K562 (cell line): ENCODE measurements at regions not wholly inside any gene's neighbourhood (a gene's known extent, or its start where the extent isn't known, plus 50 kb on each side); places are given as distances from the start of the nearest gene placed in this dataset.

Source experiments
- CCNT2 ChIP-seq: IDR thresholded peaks from 2 replicates; pipeline ENCODE4 v1.6.1; 2011; ENCODE audit warnings: borderline replicate concordance, low read depth, mild to moderate bottlenecking, moderate library complexity, mixed read lengths, low read length; ENCODE audit not compliant: insufficient read length; ENCODE audit errors: extremely low read depth
- CREB3 ChIP-seq: fragments of 450-650 bp; conservative IDR thresholded peaks from 2 replicates; pipeline ENCODE4 v1.6.1; 2016; ENCODE audit warnings: missing genetic modification characterization, low read depth, mild to moderate bottlenecking, missing compliant biosample characterization, moderate library complexity
- E4F1 ChIP-seq: fragments of 250-450 bp; sonication (Bioruptor Pico); IDR thresholded peaks from 2 replicates; pipeline ENCODE4 v1.5.0; 2021; ENCODE audit warnings: mild to moderate bottlenecking, borderline replicate concordance
- ESRRB ChIP-seq: fragments of 250-450 bp; sonication (Bioruptor Pico); IDR thresholded peaks from 2 replicates; pipeline ENCODE4 v1.5.0; 2020; ENCODE audit warnings: mild to moderate bottlenecking, moderate library complexity, borderline replicate concordance
- HNRNPK ChIP-seq: fragments of 200-400 bp; formaldehyde crosslinking; IDR thresholded peaks from one replicate; pipeline ENCODE4 v1.6.1; 2018; ENCODE audit warnings: mild to moderate bottlenecking, low read depth, low read length; ENCODE audit not compliant: poor library complexity, severe bottlenecking
- MLLT1 ChIP-seq, 2 experiments: fragments of 450-650 bp; IDR thresholded peaks; 2 replicates each; pipeline ENCODE4 v1.6.1; 2016
- NCOA1 ChIP-seq: fragments of 450-650 bp; IDR thresholded peaks from 2 replicates; pipeline ENCODE4 v1.6.1; 2016; ENCODE audit warnings: low read depth
- SMARCA4 ChIP-seq: fragments of 450-650 bp; IDR thresholded peaks from 2 replicates; pipeline ENCODE4 v1.6.1; 2016
- SMC3 ChIP-seq: conservative IDR thresholded peaks from 2 replicates; pipeline ENCODE4 v1.6.1; 2011; ENCODE audit warnings: low read depth, low read length, improper control_type of control experiment; ENCODE audit not compliant: insufficient read depth
- TOE1 ChIP-seq, 2 experiments: fragments of 450-650 bp in 1 of 2; sonication (generic) in 1 of 2; formaldehyde crosslinking in 1 of 2; IDR thresholded peaks; 2 replicates each; pipeline versions ENCODE4 v1.7.1 to v1.8.0; 2016 to 2022; ENCODE audit warnings: borderline replicate concordance in 2 of 2, mild to moderate bottlenecking in 2 of 2, antibody characterized with exemption in 1 of 2, inconsistent platforms in 1 of 2, low read depth in 1 of 2, missing genetic modification reagents in 1 of 2, moderate library complexity in 1 of 2
- ZNF316 ChIP-seq: fragments of 450-650 bp; IDR thresholded peaks from 2 replicates; pipeline ENCODE4 v1.6.1; 2016
- TF ChIP-seq, protein P1 (sequence below): sonication (generic); formaldehyde crosslinking; IDR thresholded peaks from 2 replicates; pipeline ENCODE4 v1.8.0; 2022; ENCODE audit warnings: missing genetic modification reagents, mild to moderate bottlenecking, borderline replicate concordance
- TF ChIP-seq, protein P2 (sequence below): sonication (generic); formaldehyde crosslinking; IDR thresholded peaks from 2 replicates; pipeline ENCODE4 v1.8.1; 2022; ENCODE audit warnings: missing genetic modification reagents

GRCh38 chr2:175282300-175282699 lies 100.8 kb upstream of the ATP5MC3 start (continued):
- no peak for TF ChIP-seq E4F1 (CRISPR knock-in tag)
- peak; percentile 31; the same call in 1 of the 2 replicates for TF ChIP-seq SMC3
- TF ChIP-seq HNRNPK = no peak
- no peak for TF ChIP-seq TOE1 (IDR thresholded peaks at IDR 0.05; ENCODE audit: borderline replicate concordance)
- TF ChIP-seq TOE1 (CRISPR knock-in tag; IDR thresholded peaks at IDR 0.05; ENCODE audit: borderline replicate concordance, low read depth) = no peak
- TF ChIP-seq CCNT2 = no peak
- TF ChIP-seq, protein P1, sequence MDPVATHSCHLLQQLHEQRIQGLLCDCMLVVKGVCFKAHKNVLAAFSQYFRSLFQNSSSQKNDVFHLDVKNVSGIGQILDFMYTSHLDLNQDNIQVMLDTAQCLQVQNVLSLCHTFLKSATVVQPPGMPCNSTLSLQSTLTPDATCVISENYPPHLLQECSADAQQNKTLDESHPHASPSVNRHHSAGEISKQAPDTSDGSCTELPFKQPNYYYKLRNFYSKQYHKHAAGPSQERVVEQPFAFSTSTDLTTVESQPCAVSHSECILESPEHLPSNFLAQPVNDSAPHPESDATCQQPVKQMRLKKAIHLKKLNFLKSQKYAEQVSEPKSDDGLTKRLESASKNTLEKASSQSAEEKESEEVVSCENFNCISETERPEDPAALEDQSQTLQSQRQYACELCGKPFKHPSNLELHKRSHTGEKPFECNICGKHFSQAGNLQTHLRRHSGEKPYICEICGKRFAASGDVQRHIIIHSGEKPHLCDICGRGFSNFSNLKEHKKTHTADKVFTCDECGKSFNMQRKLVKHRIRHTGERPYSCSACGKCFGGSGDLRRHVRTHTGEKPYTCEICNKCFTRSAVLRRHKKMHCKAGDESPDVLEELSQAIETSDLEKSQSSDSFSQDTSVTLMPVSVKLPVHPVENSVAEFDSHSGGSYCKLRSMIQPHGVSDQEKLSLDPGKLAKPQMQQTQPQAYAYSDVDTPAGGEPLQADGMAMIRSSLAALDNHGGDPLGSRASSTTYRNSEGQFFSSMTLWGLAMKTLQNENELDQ (CRISPR knock-in tag) = no peak
- peak; percentile 26; the same call in 1 of the 2 replicates for TF ChIP-seq ZNF316
- TF ChIP-seq MLLT1 (IDR thresholded peaks at IDR 0.05) = no peak
- TF ChIP-seq ESRRB = no peak
- no peak for TF ChIP-seq NCOA1
- TF ChIP-seq SMARCA4 = no peak
- TF ChIP-seq, protein P2, sequence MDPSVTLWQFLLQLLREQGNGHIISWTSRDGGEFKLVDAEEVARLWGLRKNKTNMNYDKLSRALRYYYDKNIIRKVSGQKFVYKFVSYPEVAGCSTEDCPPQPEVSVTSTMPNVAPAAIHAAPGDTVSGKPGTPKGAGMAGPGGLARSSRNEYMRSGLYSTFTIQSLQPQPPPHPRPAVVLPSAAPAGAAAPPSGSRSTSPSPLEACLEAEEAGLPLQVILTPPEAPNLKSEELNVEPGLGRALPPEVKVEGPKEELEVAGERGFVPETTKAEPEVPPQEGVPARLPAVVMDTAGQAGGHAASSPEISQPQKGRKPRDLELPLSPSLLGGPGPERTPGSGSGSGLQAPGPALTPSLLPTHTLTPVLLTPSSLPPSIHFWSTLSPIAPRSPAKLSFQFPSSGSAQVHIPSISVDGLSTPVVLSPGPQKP (CRISPR knock-in tag) = no peak
- no peak for TF ChIP-seq CREB3 (tag)
- TF ChIP-seq, all 486 proteins: peak for 7
